WTC11 (cell line): ENCODE measurements at regions not wholly inside any gene's neighbourhood (a gene's known extent, or its start where the extent isn't known, plus 50 kb on each side); places are given as distances from the start of the nearest gene placed in this dataset.

Source experiments
- ATF1 ChIP-seq: sonication (generic); formaldehyde crosslinking; IDR thresholded peaks from 2 replicates; pipeline ENCODE4 v1.8.1; 2023; ENCODE audit warnings: mild to moderate bottlenecking, moderate library complexity, missing genetic modification reagents
- CREB1 ChIP-seq: sonication (generic); formaldehyde crosslinking; IDR thresholded peaks from 2 replicates; pipeline ENCODE4 v1.8.0; 2023; ENCODE audit warnings: mild to moderate bottlenecking, missing genetic modification reagents
- FOXP1 ChIP-seq: sonication (generic); formaldehyde crosslinking; IDR thresholded peaks from 2 replicates; pipeline ENCODE4 v1.8.0; 2022; ENCODE audit warnings: missing genetic modification reagents, mild to moderate bottlenecking, moderate library complexity, borderline replicate concordance
- JUN ChIP-seq: sonication (generic); formaldehyde crosslinking; IDR thresholded peaks from 2 replicates; pipeline ENCODE4 v1.8.0; 2023; ENCODE audit warnings: mild to moderate bottlenecking, missing genetic modification reagents
- PREB ChIP-seq: sonication (generic); formaldehyde crosslinking; IDR thresholded peaks from 2 replicates; pipeline ENCODE4 v1.8.1; 2022; ENCODE audit warnings: mild to moderate bottlenecking, missing genetic modification reagents, moderate library complexity, borderline replicate concordance
- USF2 ChIP-seq: sonication (generic); formaldehyde crosslinking; IDR thresholded peaks from 2 replicates; pipeline ENCODE4 v1.8.1; 2023; ENCODE audit warnings: mild to moderate bottlenecking, missing genetic modification reagents, moderate library complexity
- ZBTB43 ChIP-seq: sonication (generic); formaldehyde crosslinking; IDR thresholded peaks from 2 replicates; pipeline ENCODE4 v1.8.1; 2023; ENCODE audit warnings: mild to moderate bottlenecking, missing genetic modification reagents
- ZNF138 ChIP-seq: sonication (generic); formaldehyde crosslinking; conservative IDR thresholded peaks from 2 replicates; pipeline ENCODE4 v1.8.1; 2022; ENCODE audit warnings: mild to moderate bottlenecking, moderate library complexity, missing genetic modification reagents
- ZNF317 ChIP-seq: sonication (generic); formaldehyde crosslinking; IDR thresholded peaks from 2 replicates; pipeline ENCODE4 v1.8.1; 2023; ENCODE audit warnings: low read depth, mild to moderate bottlenecking, moderate library complexity, missing genetic modification reagents, borderline replicate concordance

- TF ChIP-seq ZNF317 (CRISPR knock-in tag), result no peak
- no peak for TF ChIP-seq FOXP1 (CRISPR knock-in tag)
- TF ChIP-seq PREB, result no peak
- TF ChIP-seq JUN (CRISPR knock-in tag), result no peak
- no peak for TF ChIP-seq ZBTB43 (CRISPR knock-in tag)
- no peak for TF ChIP-seq ZNF138 (CRISPR knock-in tag)
- TF ChIP-seq USF2 (CRISPR knock-in tag), result no peak
- no peak for TF ChIP-seq ATF1 (CRISPR knock-in tag)
- no peak for TF ChIP-seq CREB1
Measured at GRCh38 chr12:92458996-92459395, 243.8 kb upstream of the PLEKHG7 start.
